GM12892 (cell line): ENCODE measurements at regions not wholly inside any gene's neighbourhood (a gene's known extent, or its start where the extent isn't known, plus 50 kb on each side); places are given as distances from the start of the nearest gene placed in this dataset.

ENCODE experiments used
- POLR2A ChIP-seq: IDR thresholded peaks from 2 replicates; pipeline ENCODE4 v1.6.1; 2011; ENCODE audit warnings: low read depth, low read length, control low read depth
- TAF1 ChIP-seq: IDR thresholded peaks from 2 replicates; pipeline ENCODE4 v1.6.1; 2011; ENCODE audit warnings: low read depth, mild to moderate bottlenecking, control low read depth, low read length, borderline replicate concordance

GRCh38 chr4:42736527-42737195, 79.8 kb upstream of the ATP8A1 start:
- TF ChIP-seq POLR2A = no peak
- TF ChIP-seq TAF1 = no peak
